Mammary epithelial cell (primary cell): ENCODE measurements at regions not wholly inside any gene's neighbourhood (a gene's known extent, or its start where the extent isn't known, plus 50 kb on each side); places are given as distances from the start of the nearest gene placed in this dataset.

Experiments
- EZH2 ChIP-seq: IDR thresholded peaks from 2 replicates; pipeline ENCODE4 v1.6.1; 2012; ENCODE audit warnings: low read length, inconsistent platforms, borderline replicate concordance
- TF ChIP-seq, protein P1 (sequence below), 2 donors: IDR thresholded peaks in 1 of 2; conservative IDR thresholded peaks in 1 of 2; 2 replicates each; pipeline ENCODE4 v1.5.1; 2011 to 2012; ENCODE audit warnings: inconsistent platforms in 2 of 2, low read length in 2 of 2, mild to moderate bottlenecking in 2 of 2, control low read depth in 1 of 2, low read depth in 1 of 2; ENCODE audit not compliant: insufficient read depth in 1 of 2; ENCODE audit errors: extremely low read depth in 1 of 2

DNA sequence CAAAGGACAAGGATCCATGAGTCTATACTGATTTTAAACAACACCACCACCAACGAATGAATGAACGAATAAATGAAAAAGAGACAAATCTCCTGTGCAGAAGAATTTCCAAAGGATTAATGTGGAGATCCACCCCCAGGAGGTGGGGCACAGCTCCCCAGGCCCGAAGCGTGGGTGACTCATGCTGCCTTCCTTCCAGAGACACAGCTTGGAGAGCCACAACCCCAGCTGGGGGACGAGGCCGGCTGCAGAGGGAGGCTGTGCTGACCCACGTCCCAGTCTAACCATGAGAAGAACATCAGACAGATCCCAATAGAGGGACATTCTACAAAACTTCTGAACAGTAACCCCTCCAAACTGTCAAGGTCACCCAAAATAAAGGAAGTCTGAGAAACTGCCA lies 557.3 kb upstream of the SALL3 start:
- TF ChIP-seq, protein P1, sequence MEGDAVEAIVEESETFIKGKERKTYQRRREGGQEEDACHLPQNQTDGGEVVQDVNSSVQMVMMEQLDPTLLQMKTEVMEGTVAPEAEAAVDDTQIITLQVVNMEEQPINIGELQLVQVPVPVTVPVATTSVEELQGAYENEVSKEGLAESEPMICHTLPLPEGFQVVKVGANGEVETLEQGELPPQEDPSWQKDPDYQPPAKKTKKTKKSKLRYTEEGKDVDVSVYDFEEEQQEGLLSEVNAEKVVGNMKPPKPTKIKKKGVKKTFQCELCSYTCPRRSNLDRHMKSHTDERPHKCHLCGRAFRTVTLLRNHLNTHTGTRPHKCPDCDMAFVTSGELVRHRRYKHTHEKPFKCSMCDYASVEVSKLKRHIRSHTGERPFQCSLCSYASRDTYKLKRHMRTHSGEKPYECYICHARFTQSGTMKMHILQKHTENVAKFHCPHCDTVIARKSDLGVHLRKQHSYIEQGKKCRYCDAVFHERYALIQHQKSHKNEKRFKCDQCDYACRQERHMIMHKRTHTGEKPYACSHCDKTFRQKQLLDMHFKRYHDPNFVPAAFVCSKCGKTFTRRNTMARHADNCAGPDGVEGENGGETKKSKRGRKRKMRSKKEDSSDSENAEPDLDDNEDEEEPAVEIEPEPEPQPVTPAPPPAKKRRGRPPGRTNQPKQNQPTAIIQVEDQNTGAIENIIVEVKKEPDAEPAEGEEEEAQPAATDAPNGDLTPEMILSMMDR (conservative IDR thresholded peaks at IDR 0.05 in 1 of 2, IDR thresholded peaks at IDR 0.05 in 1 of 2; ENCODE audit: extremely low read depth in 1 of 2, insufficient read depth in 1 of 2, low read depth in 1 of 2, low read length in 2 of 2), result no peak
- no peak for TF ChIP-seq EZH2
